22Rv1 (cell line): ENCODE measurements at regions not wholly inside any gene's neighbourhood (a gene's known extent, or its start where the extent isn't known, plus 50 kb on each side); places are given as distances from the start of the nearest gene placed in this dataset.

Source experiments
- H3K27ac ChIP-seq: fragments of 450-650 bp; 2 replicates; pipeline ENCODE4 v1.5.1; 2017
- ZFX ChIP-seq: fragments of 450-650 bp; IDR thresholded peaks from 2 replicates; pipeline ENCODE4 v1.6.1; 2017; ENCODE audit warnings: antibody characterized with exemption, borderline replicate concordance
- TF ChIP-seq, protein P1 (sequence below): fragments of 450-650 bp; IDR thresholded peaks from 2 replicates; pipeline ENCODE4 v1.5.1; 2017; ENCODE audit warnings: mild to moderate bottlenecking

DNA sequence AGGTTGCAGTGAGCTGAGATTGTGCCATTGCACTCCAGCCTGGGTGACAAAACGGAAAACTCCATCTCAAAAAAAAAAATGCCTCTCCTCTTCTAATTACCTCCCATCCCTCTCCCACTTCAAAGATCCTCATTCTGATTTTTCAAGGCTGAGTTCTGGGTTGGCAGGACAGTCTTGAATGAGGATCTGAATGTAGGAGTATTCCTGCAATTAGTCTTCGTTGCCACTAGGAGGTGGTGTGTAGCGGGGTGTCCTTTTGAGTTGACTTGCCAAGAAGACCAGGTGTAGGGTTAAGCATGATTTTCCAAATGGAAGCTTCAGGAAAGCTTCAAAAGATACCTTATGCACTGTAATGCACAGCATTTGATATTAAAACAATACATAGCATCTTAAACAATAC is 169.9 kb downstream of the ASMT start:
- TF ChIP-seq, protein P1, sequence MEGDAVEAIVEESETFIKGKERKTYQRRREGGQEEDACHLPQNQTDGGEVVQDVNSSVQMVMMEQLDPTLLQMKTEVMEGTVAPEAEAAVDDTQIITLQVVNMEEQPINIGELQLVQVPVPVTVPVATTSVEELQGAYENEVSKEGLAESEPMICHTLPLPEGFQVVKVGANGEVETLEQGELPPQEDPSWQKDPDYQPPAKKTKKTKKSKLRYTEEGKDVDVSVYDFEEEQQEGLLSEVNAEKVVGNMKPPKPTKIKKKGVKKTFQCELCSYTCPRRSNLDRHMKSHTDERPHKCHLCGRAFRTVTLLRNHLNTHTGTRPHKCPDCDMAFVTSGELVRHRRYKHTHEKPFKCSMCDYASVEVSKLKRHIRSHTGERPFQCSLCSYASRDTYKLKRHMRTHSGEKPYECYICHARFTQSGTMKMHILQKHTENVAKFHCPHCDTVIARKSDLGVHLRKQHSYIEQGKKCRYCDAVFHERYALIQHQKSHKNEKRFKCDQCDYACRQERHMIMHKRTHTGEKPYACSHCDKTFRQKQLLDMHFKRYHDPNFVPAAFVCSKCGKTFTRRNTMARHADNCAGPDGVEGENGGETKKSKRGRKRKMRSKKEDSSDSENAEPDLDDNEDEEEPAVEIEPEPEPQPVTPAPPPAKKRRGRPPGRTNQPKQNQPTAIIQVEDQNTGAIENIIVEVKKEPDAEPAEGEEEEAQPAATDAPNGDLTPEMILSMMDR, result peak; percentile 31; the same call in 1 of the 2 replicates
- TF ChIP-seq ZFX, result no peak
- H3K27ac ChIP-seq, result no peak overlapping the region

DNA sequence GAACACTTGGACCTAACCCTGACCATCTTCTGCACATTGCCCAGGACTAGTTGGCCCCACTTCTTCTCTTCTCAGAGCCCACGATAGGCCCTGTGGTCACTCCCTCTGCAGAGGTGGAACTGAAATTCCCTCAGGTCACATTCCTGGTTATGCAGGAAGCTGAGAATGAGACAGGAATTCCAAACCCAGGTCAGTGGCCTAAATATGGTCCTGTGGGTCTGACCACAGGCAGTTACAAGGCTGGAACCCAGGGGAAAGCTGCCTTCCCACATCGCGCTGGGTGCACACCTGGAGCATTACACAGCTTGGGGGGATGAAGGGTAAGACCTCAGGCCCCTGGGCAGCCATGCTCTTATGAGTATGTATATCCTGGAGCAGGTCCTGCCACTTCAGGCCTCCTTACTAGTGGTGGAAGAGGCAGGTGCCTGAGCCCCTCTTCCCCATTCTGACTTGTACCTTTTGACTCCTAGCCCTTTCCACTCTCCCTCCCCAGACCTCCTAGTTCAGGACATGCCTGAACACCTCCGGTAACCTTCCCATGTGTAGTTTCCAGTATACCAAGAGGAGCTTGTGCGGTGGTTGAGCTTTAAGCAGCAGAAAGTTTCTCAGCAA is 173.5 kb downstream of the ASMT start:
- no peak overlapping the region for H3K27ac ChIP-seq
- TF ChIP-seq, protein P1, result no peak
- no peak for TF ChIP-seq ZFX

DNA sequence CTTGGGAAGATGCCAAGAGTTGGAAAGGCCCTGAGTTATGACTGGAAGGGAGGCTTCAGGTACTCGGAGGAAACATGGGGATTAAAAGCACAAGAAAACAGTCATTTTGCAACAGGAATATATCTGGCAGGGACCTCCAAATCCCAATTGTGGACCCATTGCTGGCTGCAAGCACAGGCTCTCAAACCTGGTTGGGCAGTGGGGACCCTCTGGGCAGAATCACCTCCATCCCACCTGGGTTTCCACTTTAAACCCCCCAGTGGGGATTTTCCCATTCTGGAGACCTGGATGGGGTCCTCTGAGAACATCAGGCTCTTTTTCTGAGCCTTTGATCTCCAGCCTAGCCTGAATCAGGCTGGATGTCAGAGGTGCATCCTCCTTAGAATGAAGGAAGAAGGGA is 177.8 kb downstream of the ASMT start:
- TF ChIP-seq, protein P1, result no peak
- no peak for TF ChIP-seq ZFX
- no peak overlapping the region for H3K27ac ChIP-seq

DNA sequence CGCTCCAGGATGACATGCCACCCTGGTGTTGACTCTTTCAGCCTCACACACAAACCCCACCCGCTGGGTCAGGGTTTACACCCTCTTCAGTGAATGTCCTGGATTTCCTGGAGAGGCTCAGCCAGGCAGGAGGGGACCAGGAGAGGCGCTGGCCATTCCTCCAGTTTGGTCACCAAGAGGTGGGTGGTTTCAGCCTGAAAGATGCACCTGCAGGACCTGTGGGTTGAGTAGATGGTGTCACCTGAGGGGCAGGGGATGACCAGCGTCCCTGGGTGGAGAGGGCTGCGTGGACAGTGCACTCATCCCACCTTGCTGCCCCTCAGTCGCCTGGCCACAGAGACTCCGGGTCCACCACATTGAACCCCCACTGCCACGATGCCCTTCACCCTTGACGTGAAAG is 179.7 kb downstream of the ASMT start:
- TF ChIP-seq, protein P1, result no peak
- no peak for TF ChIP-seq ZFX

DNA sequence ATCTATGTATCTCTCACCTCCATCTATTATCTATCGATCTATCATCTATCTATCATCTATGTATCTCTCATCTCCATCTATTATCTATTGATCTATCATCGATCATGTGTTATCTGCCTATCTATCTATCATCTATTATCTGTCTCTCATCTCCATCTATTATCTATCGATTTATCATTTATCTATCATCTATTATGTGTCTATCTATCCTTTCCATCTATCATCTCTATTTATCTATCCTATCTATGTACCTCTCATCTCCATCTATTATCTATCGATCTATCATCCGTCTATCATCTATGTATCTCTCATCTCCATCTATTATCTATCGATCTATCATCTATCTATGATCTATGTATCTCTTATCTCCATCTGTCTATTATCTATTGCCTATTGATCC is 188.1 kb downstream of the ASMT start:
- no peak overlapping the region for H3K27ac ChIP-seq
- TF ChIP-seq, protein P1, result no peak

More for the DNA sequence above, 179.7 kb downstream of the ASMT start:
- no peak overlapping the region for H3K27ac ChIP-seq

DNA sequence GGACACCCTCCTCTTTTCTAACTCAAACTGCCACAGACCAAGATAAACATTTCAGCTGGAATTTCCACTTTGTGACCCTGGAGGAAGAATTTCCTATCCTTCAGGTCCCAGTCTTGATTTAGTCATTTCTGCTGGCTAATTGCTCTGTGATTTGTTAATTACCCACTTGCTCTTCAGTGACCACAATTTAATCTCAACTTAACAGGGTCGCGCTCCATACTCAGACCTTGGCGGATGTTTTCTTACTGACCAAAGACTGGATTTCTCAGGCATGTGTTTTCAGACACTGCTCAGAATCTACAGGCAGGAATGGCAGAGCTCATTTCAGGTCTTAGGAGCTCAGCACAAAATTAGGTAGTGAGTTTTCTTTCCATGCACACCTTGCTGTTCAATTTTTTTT is 188.9 kb downstream of the ASMT start:
- TF ChIP-seq ZFX, result no peak
- TF ChIP-seq, protein P1, result no peak
- H3K27ac ChIP-seq, result no peak overlapping the region

DNA sequence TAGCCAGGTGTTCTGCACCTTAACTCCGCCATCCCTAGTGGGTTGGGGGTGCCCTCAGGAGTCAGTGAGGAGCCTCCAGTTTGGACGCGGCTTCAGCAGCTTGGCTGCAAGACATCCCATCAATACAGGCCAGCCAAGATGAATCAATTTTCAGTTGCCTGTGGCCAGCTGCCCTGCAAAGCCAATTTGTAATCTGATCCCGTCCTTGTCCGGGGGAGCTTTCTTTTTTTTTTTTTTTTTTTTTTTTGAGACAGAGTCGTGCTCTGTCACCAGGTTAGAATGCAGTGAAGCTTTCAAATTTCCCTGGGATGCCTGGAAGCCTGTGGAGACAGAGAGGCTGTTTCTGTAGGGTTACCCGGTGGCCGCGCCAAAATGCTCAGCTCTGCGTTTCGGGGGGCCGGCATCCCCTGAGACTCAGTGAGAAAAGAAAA is 192.5 kb downstream of the ASMT start:
- H3K27ac ChIP-seq, result no peak overlapping the region
- no peak for TF ChIP-seq ZFX
- TF ChIP-seq, protein P1, result no peak
